T-helper 2 cell treated with Interferon-gamma antibody and Interleukin-4, amounts not matched to agents 100 ng/mL and 5 ng/mL, for 36 hours (primary cell): ENCODE measurements at regions not wholly inside any gene's neighbourhood (a gene's known extent, or its start where the extent isn't known, plus 50 kb on each side); places are given as distances from the start of the nearest gene placed in this dataset.

Experiments used
- intact Hi-C: fragments of 100-400 bp; cut with micrococcal nuclease; formaldehyde crosslinking; loops from one replicate; pipeline ENCODE4 v1.15.1; 2023

DNA sequence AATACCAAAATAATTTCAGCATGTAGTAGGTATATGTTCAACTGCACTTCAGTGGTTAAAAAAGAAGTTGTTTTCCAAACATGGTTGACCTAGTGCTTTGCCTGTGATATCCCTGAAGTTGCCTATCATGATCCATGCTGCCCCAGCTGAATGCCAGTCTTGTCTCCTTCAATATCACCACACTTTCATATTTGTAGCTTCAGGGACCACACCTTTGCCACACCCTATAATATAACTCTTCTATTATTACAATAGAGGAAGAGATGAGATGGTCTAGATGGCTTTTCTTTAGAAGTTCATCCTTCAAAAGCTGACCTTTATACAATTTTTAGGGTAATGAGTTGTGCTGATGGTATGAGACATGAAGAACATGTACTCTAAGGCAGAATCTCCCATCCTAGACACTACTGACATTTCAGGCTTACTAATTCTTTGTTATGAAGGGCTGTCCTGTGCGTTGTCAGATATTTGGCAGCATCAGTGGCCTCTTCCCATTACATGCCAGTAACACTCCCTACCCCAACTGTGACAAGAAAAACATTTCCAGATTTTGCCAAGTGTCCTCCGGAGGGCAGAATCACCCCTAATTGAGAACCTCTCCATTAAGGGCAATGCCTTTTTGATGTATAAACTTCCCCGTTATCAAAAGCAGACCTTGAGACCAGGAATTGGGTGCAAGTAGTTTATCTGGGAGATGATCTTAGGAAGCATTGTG is 76.2 kb upstream of the PLCL2 start:
- intact Hi-C loops: loop anchor here (5.0 kb wide), 1 partner anchor 206 kb away; no protein-coding TSS in a partner anchor

DNA sequence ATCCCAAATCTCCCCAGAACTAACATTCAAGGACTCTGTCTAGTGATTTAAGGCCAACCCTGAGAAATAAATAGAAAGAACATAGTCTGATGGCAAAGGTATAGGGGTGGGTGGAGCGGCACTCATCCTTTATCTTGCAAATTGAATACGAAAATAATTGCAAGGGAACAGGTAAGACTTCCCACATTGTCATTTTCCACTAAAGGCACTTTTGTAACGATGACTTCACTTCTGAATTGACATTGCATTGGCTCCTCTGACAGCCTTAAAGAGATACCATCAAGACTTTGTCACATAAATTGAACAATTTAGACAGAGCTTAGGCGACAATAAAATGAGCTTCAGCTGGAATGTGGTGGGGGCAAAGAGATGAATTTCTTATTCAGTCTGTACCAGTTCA is 75.3 kb upstream of the PLCL2 start:
- intact Hi-C loops: loop anchor here (5.0 kb wide), 1 partner anchor 207 kb away; no protein-coding TSS in a partner anchor

DNA sequence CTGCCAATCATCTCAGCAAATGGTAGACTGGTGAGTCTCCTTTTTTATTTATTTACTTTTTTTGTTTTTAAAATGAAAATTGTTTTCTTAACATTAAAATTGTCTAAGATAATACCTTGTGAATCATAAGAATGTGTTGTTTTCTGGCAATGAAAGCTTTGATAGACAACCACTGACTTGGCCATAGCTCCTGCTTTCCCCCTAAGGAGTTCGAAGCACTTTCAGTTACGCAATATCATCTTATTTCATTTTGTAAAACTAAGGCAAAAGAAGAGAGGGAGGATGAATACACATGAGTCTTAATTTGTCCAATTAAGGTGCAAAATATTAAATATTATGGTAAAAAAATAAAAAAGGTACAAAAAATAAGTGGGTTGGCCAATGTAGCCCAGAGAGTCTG is 74.8 kb upstream of the PLCL2 start:
- intact Hi-C loops: loop anchor here (5.0 kb wide), 1 partner anchor 208 kb away; no protein-coding TSS in a partner anchor

DNA sequence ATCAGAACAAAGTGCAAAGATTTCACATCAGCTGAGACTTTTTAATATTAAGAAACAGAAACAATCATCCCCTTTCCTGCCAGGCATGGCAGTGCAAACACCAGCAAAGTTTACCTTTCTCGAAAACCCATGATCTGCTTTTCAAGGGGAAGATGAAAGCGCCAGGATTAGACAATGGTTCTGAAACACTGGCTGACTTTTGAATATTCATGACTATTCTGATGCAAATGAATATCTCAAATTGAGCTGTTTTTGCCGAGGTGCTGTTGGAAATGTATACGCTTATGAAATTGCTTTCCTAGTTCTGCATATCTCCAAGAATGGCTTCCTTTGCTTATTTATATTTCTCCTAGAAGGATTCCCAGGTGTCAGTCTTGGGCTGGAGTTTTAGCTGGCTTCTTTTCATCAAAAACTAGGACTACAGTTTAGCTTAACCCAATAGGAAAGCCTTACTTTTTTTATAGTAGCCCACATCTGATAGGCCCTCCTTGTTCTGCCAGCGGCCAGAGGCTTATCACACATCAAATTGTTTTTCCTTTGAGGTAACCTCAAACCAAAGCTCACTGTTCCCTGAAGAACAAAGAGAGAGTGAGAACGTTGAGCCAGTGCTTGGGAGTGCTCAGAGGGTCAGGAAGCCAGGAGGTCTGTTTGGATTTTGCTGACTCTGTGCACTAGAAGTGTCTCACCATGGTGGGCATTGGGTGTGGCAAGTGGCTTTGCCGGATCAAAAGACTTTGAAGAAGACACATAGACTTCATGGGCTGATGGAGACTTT is 74.0 kb upstream of the PLCL2 start:
- intact Hi-C loops: no loop called here

DNA sequence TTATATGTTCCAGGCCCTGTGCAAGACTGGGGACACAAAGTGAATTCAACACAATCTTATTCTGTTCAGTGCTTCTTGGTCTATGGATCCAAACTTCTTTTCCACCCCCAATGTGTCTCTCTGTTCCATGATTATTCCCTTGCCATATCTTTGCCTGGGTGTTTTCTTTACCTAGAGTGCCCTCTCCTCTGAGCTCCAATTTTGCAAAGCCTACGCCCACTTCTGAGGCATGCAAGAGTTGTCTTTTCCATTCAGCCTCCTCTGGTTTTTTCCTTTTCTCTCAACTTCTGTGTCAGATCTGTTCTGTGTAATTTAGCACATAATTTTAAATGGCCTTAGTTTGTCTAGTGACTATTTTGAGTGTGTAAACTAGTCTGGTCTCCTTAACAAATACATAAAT is 72.8 kb upstream of the PLCL2 start:
- intact Hi-C loops: no loop called here

DNA sequence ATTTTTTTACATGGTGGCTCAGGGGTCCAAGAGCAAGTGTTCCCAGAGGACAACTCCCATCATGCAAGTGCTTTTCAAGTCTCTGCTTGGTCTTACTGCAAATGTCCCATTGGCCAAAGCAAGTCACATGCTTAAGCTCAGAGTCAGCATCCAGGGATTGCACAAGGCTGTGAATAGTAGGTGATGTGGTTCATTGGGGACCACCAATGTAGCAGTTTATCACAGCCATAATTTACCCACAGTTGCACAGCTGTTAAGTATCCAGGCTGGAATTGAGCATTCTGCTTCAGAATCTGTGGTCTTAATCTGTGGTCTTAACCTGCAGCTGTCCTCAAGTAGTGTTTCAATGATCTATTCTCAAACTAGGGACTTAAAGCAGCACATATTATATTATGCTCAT is 71.4 kb upstream of the PLCL2 start:
- intact Hi-C loops: no loop called here

DNA sequence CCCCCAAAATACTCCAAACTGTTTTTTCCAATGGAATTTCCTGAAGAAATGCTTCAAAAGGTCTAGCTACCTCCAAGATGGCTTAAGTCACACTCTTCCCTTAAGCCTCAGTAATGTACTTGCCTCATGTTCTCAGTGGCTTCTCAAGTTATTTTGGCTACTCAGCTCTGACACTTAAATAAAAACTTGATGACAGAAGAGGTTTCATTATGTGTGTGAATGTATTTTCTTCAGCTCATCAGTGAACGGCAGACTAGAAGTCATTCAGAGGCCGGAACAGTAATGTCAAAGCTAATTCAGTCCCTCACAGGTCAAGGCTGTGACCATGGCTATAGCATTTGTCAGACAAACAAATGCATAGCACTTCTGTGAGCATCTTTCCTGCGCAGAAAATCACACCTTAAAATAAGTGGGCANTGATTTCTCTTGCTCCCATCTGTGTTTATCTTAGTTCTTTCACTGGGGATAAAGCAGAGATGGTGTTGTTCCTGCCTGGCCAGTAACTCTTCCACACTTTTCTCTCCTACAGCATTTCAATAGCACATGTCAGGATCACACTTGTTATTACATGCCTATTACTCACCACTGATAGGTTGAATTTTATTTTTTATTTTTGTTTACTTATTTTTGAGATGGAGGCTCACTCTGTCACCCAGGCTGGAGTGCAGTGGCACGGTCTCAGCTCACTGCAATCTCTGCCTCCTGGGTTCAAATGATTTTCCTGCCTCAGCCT is 68.5 kb upstream of the PLCL2 start:
- intact Hi-C loops: no loop called here

DNA sequence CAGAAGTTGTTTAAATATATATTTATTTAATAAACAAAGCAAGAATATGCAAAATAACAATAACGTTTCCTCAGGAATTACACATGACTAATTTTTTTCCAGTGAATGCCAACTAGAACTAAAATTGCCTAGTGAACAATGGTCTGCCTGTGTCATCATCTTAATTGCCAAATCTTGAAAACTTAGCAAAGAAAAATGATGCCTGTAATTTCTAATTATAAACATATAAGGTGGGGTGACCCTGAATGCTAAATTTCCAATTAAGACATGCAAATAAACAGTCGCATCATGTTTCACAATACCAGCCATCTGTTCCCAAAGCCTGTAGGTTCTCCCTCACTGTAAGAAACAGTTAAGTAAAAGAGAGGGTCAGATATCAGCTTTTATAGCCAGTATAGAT is 67.6 kb upstream of the PLCL2 start:
- intact Hi-C loops: no loop called here

DNA sequence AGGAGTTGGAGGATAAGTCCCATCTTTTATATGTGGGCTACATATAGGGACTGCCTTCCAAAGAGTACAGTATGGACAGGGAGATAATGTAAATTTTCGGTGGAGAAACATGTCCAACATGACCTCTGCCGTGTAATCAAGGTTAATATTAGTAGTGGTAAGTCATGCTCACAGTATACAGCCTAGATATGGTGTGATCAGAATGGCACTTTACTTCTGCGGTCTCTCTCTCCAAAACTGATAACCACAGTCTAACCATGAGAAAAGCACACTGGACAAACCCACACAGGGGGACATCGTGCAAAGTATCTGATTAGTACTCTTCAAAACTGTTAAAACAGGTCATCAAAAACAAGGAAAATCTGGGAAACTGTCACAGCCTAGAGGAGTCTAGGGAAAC is 66.6 kb upstream of the PLCL2 start:
- intact Hi-C loops: no loop called here

DNA sequence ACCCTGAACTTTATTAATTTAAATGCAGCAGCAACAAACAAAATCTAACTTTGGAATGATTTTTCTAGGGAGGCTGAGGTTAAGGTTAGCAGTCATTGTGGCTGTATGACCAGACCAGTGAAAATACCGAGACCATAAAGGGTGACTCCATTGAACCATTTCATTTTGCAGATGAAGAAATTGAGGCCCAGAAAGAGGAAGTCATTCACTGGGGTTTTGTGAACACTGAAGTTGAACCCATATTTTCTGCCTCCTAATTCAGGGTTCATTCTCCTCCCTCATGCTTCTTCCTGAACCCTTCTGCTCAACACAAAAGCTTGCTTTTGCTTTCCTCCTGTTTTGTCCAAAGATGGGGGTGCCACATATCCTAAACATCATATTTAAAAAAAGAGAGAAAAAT is 65.8 kb upstream of the PLCL2 start:
- intact Hi-C loops: no loop called here

DNA sequence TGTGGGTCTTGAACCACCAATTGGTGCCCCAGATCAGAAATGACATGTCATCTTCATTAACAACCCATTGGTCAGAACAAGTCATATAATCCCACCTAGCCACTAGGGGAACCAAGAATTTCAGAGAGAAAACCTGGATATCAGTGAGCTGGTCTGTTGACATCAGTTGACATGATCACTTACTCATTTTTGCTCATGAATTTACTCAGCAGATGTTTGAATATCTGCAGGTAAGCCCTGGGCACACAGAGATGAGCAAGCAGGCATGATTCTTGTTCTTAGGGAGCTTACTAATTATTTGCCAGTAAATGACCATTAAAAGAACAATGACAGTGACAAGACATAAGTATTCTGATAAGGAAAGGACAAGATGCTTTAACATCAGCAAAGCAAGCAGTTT is 64.3 kb upstream of the PLCL2 start:
- intact Hi-C loops: no loop called here

DNA sequence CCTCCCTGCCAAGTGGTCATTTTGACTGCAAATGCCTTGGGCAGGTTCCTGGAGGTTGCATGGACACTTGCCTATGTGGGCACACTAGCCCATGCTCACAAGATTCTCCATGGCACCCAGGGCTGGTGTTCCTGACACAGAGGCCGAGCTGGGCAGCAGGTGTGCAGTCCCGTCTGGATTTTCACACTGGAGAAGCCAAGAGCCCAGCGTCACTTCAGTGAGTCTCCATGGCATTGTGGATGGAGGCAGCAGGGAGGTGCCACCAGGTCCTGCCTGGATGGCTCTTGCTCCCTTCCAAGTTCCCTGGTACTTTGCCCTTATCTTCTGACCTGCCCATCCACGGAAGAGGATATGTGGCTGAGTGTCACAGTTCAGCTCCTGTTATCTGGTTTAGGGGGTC is 63.7 kb upstream of the PLCL2 start:
- intact Hi-C loops: no loop called here

DNA sequence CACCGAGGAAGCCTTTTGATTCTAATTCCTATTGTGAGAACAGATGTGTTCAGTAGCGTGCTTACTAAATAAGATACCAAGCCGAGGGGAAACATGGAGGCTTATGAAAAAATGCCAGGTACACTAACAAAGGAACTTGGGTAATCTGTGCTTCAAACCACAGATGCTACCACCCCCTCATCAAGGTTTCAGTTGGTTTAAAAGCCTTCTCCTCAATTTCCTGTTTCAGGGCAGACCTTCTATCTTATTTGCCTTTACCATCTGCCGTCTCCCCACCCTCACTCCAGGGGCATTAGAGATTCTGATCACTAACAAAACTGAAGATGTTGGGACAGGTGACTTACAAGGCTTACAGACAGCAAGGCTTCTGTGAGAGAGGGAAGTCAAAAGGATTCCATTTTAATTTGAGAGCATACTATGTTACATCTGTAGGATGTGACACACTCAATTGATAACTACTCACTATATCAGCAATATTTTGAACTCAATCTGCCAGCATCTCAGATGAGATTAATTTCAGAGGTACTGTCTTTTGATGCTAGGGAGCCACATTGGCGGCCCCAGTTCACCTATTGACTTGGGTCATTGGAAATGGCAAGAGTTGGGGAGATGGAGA is 60.6 kb upstream of the PLCL2 start:
- intact Hi-C loops: no loop called here

DNA sequence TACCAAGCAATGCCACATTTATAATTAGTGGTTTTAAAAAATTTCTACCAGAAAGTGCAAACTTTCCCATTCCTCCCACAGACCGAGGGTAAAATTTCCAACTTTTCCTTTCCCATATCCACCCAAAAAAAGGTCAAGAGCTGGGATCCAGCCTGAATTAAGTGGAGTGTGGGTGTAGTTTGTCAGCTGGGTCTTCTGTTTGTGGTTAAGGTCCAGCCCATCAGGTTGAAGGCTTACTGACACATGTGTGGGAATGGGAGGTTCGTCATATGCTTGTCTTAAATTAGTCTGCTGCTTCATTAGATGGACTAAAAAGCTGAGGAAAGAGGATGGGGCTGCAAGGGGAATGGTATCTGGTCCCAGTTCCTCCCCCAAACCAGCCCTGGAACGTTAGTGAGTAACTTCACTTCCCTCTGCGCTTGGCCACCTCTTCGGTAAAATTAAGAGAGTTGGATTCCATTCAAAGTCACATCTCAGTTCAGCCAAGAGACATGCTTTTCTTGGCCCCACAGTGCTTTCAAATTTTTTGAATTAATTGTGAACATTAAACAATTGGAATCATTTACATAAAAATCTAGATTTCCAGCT is 59.0 kb upstream of the PLCL2 start:
- intact Hi-C loops: loop anchor here (5.0 kb wide), 1 partner anchor 223 kb away; no protein-coding TSS in a partner anchor

DNA sequence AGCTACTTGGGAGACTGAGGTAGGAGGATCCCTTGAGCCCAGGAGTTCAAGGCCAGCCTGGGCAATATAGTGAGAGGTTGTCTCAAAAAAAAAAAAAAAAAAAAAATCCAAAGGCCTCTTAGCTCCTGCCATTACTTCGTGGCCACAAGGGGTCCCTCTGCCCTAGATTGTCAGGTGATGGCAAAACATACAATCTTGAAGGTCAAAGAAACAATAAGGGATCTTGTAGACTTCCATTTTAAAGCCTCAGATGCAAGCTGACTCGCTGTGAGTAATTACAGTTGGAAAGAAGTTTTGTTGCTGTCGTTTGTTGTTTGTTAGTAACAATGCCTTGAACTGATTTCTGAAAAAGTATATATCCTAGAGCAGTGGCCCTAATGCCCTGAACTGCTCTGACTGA is 55.9 kb upstream of the PLCL2 start:
- intact Hi-C loops: loop anchor here (1.0 to 5.0 kb wide), 4 partner anchors 14 to 404 kb away; partner anchors contain the start of gene PLCL2

DNA sequence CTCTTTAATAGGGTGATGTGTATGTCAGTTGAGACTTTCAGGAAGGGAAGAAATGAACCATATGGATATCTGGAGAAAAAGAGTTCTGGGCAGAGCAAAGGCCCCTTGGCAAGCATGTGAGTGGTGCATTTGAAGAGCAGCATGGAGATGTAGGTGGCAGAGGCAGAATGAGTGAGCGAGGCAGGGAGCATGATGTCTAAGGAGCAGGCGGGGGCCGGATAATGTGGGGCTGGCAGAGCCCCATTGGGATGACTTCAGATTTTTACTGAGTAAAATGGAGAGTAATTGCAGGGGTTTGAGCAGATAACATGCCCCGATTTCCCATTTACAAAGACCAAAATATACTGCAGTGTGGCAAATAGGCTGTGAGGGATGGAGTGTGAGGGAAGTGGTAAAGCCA is 52.9 kb upstream of the PLCL2 start:
- intact Hi-C loops: no loop called here

DNA sequence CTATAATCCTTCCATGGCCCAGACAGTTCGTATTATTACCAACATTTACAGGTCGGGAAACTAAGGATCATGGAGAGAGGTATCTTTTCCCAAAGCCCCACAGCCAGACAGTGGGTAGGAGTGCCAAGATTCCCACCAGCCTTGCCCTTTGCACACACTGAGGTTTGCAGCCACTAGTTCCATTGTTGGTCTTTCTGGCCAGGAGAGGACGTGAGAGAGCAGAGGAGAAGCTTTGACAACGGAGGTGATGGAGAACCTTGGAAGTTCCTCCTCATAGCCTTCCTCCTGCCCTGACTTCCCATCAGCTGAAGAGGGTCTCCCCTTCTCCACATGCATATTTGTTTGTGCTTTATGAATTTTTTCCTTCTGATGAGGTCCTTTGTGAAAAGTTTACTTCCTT is 50.5 kb upstream of the PLCL2 start:
- intact Hi-C loops: no loop called here

DNA sequence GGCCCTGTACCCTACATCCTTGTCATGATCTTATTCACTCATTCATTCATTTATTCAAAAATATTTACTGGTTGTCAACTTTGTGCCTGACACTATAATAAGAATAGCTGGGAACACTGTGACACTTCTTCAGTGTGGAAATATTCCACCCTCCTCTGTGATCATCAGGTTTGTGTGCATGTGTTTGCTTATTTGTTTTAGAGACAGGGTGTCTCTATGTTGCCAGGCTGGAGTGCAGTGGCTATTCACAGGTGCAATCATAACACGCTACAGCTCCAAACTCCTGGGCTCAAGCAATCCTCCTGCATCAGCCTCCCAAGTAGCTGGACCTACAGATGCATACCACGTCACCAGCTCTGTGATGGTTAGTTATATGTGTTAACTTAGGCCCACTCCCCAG is 50.0 kb upstream of the PLCL2 start:
- intact Hi-C loops: no loop called here
